Activated CD8-positive, alpha-beta T cell treated with anti-CD3 and anti-CD28 coated beads for 36 hours (primary cell): ENCODE measurements at regions not wholly inside any gene's neighbourhood (a gene's known extent, or its start where the extent isn't known, plus 50 kb on each side); places are given as distances from the start of the nearest gene placed in this dataset.

Experiments
- ATAC-seq: fragments of 200-7000 bp; cut with Tn5 transposase; one replicate; pipeline ENCODE4 v1.10.0; 2021; ENCODE audit warnings: mild to moderate bottlenecking, moderate library complexity
- CTCF ChIA-PET: fragments of 350-600 bp; sonication (Branson Sonifier 250); formaldehyde crosslinking; loops from one replicate; lab custom pipeline; 2021; ENCODE audit warnings: antibody characterized with exemption; lab: Charles Lee
- POLR2A ChIA-PET: fragments of 350-600 bp; sonication (Branson Sonifier 250); formaldehyde crosslinking; loops from one replicate; lab custom pipeline; 2021; ENCODE audit warnings: antibody characterized with exemption; lab: Charles Lee
- DNase-seq: peaks from one replicate; pipeline ENCODE4 v3.0.0-alpha.2; 2020
- H3K27ac Mint-ChIP-seq: one replicate; pipeline ENCODE4 v1.8.0; 2021; ENCODE audit warnings: mild to moderate bottlenecking, mixed read lengths
- H3K27me3 Mint-ChIP-seq: one replicate; pipeline ENCODE4 v1.8.0; 2021; ENCODE audit warnings: mixed read lengths
- H3K36me3 Mint-ChIP-seq: one replicate; pipeline ENCODE4 v1.8.0; 2021; ENCODE audit warnings: low read depth, mixed read lengths
- H3K4me1 Mint-ChIP-seq: one replicate; pipeline ENCODE4 v1.8.0; 2021; ENCODE audit warnings: low read depth, mixed read lengths
- H3K4me3 Mint-ChIP-seq: one replicate; pipeline ENCODE4 v1.8.0; 2021; ENCODE audit warnings: mild to moderate bottlenecking, moderate library complexity, mixed read lengths
- H3K9me3 Mint-ChIP-seq: one replicate; pipeline ENCODE4 v1.8.0; 2021; ENCODE audit warnings: mixed read lengths
- CTCF ChIP-seq: fragments of 200-600 bp; IDR thresholded peaks from one replicate; pipeline ENCODE4 v1.8.0; 2022; ENCODE audit warnings: antibody characterized with exemption, mild to moderate bottlenecking
- intact Hi-C: fragments of 100-400 bp; cut with micrococcal nuclease; formaldehyde crosslinking; loops from one replicate; pipeline ENCODE4 v1.10.0; 2022

DNA sequence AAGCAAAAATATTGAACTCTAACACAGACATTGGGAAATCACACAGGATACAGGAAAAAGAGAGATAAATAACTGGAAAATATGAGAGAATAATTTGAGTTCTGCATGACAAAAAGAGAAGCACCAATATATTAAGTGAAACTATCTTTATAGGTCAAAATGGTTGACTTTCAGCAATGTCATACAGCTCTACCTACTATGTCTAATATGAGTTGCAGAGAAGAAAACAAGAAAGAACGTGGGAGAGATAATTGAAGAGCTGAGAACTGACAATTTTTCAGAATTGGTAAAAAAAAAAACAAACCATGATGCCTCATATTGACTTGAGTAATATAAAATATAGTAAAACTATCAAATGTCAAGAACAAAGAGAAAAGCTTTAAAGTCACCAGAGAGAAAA lies 221.7 kb downstream of the BCL11B start:
- no peak for TF ChIP-seq CTCF
- Mint-ChIP-seq H3K9me3 (peaks cover 22% of the 10 kb centered on the region), H3K27ac (peak overlapping the region; percentile 48), H3K4me3 (no peak overlapping the region), H3K36me3 (peaks cover 8% of the 10 kb centered on the region), H3K4me1 (peaks cover 41% of the 10 kb centered on the region), H3K27me3 (no peaks in the 10 kb centered on the region)
- intact Hi-C loops = no loop called here
- ChIA-PET CTCF (interaction anchor here (0.9 kb wide), 1 partner anchor 175 kb away, joined by 3 read pairs; no protein-coding TSS in a partner anchor), POLR2A (interaction anchor here (0.6 kb wide), 1 partner anchor 1228 kb away, joined by 3 read pairs; no protein-coding TSS in a partner anchor)
- DNase-seq (no peak), ATAC-seq (peak; percentile 55)

GRCh38 chr14:99052467-99052866 lies 219.5 kb downstream of the BCL11B start:
- POLR2A ChIA-PET = no interaction called here
- CTCF ChIA-PET = no interaction called here
- intact Hi-C loops = no loop called here
- no peak for TF ChIP-seq CTCF
- Mint-ChIP-seq H3K27me3 (no peaks in the 10 kb centered on the region), H3K4me3 (no peak overlapping the region), H3K36me3 (peaks cover 8% of the 10 kb centered on the region), H3K9me3 (peaks cover 28% of the 10 kb centered on the region), H3K4me1 (peaks cover 48% of the 10 kb centered on the region), H3K27ac (no peak overlapping the region)
- ATAC-seq (no peak), DNase-seq (no peak)

DNA sequence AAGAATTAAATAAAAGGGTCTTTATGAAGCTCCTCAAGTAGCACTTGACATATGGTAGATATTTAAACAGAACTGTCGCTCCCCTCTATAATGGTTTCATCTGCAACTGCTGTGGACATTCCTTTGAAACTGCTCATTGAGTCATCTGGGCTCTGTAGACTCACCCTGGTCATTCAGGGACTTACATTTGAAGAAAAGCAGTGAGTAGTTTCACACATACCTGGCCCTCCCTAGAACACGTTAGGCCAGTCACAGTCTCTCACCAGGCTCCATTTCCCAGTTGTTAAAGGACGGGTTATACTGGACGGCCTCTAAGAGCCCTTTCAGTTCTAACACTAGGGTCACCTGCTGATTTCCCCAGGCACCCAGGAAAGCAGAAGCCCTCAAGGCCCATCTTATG lies 217.0 kb downstream of the BCL11B start:
- CTCF ChIA-PET = no interaction called here

GRCh38 chr14:99055816-99056215 lies 216.2 kb downstream of the BCL11B start:
- Mint-ChIP-seq H3K4me3 (no peak overlapping the region), H3K36me3 (peaks cover 8% of the 10 kb centered on the region), H3K4me1 (peaks cover 18% of the 10 kb centered on the region), H3K9me3 (peaks cover 25% of the 10 kb centered on the region), H3K27me3 (no peaks in the 10 kb centered on the region), H3K27ac (peak overlapping the region; percentile 40)
- no peak for TF ChIP-seq CTCF
- ATAC-seq (peak; percentile 95), DNase-seq (peak; percentile 87)
- intact Hi-C loops = no loop called here
- POLR2A ChIA-PET = interaction anchor here (1.1 kb wide), 1 partner anchor 14 kb away, joined by 4 read pairs; no protein-coding TSS in a partner anchor
- CTCF ChIA-PET = no interaction called here

More for the DNA sequence above, 217.0 kb downstream of the BCL11B start:
- Mint-ChIP-seq H3K27ac (no peak overlapping the region), H3K4me3 (no peak overlapping the region), H3K9me3 (peaks cover 28% of the 10 kb centered on the region), H3K27me3 (no peaks in the 10 kb centered on the region), H3K36me3 (peaks cover 8% of the 10 kb centered on the region), H3K4me1 (peaks cover 26% of the 10 kb centered on the region)
- POLR2A ChIA-PET = no interaction called here
- intact Hi-C loops = no loop called here
- DNase-seq (no peak), ATAC-seq (no peak)
- no peak for TF ChIP-seq CTCF

DNA sequence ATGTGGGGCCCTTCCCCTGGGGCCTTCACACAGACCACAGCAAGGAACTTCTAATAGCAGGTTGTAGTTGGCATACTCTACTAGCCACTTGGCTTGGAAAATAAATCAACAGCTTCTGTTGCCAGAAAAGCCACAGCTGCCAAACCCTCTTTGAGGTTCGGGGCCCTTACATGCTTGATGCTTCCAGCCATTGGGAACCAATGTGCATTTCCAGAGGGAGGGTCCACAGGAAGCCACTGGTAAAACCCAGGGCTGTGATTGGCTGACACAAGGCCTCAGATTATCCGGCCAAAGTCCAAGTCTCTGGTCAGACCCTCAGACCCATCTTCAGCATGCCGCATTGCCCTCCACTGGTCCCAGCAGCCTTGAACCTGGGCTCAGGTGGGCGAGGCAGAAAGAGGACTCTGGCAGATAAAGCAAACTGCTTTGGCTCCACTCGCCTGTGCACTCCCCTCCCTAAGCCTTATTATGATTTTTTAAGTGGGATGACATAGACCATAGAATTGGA lies 214.4 kb downstream of the BCL11B start:
- Mint-ChIP-seq H3K4me3 (no peak overlapping the region), H3K27ac (no peak overlapping the region), H3K4me1 (peaks cover 17% of the 10 kb centered on the region), H3K27me3 (no peaks in the 10 kb centered on the region), H3K9me3 (peaks cover 11% of the 10 kb centered on the region), H3K36me3 (peaks cover 2% of the 10 kb centered on the region)
- intact Hi-C loops = no loop called here
- no peak for DNase-seq
- TF ChIP-seq CTCF = no peak
- ChIA-PET POLR2A (no interaction called here), CTCF (no interaction called here)
- ATAC-seq = no peak
